NCI-H774 (cell line): ENCODE measurements at regions not wholly inside any gene's neighbourhood (a gene's known extent, or its start where the extent isn't known, plus 50 kb on each side); places are given as distances from the start of the nearest gene placed in this dataset.

Source experiments
- DNase-seq: peaks from one replicate; lab custom pipeline; 2025; lab: John Stamatoyannopoulos, UW

DNA sequence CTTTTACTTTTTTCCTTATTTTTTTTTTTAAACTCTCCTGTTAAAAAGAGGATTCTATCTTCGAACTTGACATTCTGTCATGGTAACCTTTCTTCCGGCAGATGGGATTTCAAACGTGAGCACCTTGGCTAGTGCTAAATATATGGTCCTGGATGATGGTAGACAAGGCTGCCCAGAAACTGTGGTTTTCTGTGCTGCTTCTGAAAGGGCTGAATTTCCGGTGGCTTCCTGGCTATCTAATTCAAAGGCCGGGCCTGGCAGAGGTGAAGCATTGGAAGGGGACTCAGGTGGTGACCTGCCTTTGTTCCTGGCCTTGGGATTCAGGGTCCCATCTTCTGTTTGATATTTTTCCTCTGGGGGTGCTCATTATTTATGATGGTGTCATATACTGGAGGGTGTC lies 118.6 kb upstream of the MYL2 start:
- DNase-seq, result no peak

GRCh38 chr12:111038077-111038476 lies 117.7 kb upstream of the MYL2 start:
- no peak for DNase-seq

DNA sequence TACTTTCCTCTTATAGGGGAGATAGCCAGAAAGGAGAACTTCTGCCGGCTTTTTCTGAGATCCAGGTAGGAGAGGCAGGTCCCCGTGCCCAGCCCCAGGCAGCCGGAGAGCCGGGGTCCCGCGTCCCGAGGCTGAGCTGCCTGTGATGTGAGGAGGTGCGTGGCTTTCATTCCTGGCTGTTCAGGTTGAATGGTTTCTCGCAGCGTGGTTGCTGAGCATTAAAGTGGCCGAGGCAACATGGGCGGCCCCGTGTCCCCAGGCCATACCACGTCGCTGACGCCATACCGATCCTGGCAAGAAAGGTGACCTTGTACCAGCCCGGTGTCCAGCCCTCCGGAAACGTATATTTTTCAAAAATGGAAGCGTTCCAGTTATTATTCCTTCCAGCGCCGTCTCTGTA lies 116.7 kb upstream of the MYL2 start:
- no peak for DNase-seq

DNA sequence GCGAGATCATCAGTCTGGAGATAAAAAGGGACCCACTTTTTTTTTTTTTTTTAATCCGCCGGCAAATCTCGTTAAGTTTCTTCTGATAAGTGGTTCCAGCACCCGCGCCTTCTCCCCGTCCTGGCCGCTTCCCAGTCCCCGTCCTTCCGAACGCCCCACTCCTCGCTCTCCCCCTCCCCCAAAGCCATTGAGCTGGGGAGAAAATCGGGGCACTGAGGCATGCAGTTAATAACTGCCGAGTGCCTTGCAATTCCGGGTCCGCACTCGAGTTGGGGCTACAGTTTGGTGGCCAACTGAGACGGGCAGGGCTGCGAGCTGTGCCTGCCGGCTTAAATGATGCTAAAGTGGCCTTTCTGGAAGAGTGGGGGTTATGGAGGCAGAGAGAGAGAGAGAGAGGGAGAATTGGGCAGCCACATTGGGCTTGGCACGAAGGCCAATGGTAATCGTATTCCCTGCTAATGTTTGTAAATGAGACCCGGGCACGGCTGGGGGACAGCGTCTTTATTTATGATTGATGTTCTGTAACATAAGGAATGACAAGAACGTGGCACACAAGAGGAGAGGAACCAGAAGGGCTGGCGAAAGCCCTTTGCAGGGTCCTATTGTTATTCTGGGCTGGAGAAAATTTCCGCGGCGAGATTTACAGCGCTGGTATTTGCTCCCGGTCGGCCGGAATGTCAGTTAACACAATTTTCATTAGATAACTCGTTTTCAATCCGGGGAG lies 115.4 kb upstream of the MYL2 start:
- DNase-seq, result no peak

DNA sequence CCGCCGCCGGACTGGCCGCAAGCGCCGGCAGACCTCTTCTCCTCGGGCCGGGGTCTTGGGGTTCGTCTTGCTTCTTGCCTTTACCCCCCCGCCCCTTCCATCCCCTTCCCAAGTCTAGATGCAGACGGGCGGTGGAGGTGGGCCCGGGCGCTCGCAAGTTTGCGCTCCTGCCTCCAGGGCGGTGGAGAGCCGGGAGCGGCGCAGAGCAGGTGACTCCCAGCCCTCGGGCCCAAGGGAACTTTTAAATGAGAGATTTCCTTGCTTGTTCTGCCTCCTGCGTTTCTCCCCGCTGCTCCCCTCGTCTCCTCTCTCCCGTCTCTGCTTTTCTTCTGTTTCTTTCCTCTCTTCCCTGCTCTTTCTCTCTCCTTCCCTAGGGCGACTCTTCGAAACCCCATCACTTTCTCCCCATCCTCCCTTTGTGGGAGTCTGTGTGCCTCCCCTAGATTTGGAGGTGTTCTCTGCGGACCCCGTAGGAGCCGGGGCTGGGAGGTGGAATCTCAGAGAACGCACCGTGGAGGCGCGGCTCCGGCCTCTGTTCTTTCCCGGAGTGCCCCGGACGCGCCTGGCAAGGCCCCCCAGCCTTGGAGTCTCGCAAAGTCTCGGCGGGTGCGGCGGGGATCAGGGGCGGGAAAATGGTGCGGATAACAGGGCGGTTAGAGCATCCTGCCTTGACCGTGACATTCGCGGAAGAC lies 114.7 kb upstream of the MYL2 start:
- no peak for DNase-seq

DNA sequence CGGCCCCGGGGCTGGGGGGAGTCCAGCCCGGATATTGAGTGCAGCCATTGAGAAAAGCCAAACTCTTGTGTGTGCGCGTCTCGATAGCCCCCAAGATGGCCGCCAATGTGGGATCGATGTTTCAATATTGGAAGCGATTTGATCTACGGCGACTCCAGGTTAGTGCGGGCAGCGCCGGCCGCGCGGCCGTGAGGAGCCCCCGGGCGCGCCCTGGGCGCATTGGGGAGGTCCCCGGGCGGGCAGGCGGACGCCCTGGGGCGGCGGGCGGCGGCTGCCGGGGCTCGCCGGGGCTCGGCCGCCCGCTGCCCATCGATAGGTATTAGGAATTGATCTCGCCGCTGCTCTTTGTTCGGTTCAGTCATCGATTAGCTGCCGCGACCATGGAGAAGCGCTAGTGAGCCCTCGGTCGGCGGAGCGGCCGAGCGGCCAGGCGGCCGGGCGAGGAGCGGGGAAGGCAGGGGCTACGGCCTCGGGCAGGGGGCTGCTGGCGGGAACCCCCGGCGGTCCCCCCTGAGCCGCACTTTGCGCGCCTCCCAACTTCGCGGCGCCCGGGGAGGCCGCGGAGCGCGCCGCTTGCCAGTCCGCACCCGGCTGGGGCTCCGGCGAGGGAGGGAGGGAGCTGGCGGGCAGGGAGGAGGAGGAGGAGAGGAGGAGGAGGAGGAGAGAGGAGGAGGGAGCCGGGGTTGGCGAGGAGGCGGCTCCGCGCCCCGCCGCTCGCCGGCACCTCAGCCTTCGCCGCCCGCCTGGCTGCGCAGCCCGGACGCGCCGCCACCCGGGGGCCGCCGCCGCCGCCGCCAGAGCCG lies 113.9 kb upstream of the MYL2 start, which contains the start of gene CUX2:
CUX2 (plus strand) TSS at position 83 of the 803 bp plus-strand sequence.
- no peak for DNase-seq

DNA sequence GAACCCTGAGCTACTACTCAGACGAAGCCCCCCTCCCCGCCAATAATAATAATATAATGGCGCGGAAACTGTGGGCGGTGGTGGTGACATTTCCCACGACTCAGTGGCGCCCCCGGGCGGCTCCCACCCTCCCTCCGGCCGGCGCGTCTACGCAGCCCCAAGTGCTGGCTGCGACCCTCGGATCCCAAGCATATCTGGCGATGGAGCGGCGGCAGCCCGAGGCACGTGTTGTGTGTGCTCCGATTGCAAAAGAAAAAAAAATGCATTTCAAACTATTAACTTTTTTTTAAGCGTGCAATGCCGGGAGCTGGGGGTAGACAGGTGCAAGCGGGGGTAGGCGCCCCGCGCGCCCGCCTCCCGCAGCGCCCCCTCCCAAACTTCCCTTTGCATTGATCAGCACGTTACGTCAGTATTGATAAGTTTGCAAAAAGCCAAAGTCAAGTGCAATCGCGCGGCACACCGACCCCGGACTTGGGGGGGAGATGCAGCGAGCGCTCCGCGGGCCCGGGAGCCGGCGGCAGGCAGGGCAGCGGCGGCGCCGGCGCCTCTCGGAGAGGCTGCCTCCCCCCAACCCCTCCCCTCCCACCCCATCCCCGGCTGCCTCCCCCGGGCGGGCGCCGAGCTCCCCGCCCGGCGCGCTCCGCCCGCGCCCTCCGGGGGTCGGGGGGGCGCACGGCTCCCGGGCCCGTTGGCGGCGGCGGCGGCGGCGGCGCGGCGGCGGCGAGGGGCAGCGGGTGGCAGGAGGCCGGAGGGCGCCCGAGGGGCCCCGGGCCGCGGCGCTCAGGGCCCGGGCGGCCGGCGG lies 113.1 kb upstream of the MYL2 start:
- DNase-seq, result no peak

GRCh38 chr12:111032591-111032919 lies 112.2 kb upstream of the MYL2 start:
- DNase-seq, result no peak

- no peak for DNase-seq
Observed at GRCh38 chr12:111031916-111032590, 111.7 kb upstream of the MYL2 start.

GRCh38 chr12:111030800-111031199 lies 110.4 kb upstream of the MYL2 start:
- no peak for DNase-seq

DNA sequence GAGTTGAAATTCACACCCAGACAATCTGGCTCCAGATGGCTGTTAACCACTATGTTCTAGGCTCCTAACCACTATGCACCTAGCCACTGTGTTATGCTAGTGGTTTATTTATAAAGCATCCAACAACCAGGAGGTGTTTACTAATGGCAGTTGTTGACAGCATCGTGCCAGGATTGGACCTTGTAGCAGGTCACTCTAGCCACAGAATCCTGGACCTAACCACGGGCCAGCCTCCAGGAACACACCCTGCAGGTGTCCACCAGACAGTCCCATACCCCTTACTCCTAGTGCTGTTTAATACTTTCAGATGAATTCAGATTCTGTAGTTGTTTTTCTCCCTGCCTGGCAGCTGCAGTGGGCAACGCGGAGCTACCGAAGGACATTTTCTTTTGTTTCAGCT lies 109.4 kb upstream of the MYL2 start:
- no peak for DNase-seq

- no peak for DNase-seq
Observed at GRCh38 chr12:111029305-111029704, 108.9 kb upstream of the MYL2 start.

DNA sequence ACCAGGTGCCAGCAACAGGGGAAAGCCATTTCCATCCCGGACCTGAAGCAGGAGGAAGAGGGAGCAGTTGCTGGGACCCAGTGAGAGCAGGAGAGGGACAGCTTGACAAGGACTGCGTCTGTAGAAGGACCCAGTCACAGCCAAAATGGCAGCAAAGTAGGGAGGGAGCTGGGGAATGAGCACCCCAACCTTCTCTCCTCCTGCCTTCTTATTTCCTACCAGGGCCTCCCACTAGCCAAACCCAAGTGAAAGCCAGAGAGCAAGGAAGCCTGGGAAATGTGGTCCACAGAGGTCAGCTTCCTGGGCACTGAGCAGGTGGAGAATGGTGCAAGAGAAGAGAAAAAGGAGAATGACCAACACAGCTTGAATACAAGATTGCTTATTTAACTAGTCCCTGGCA lies 108.5 kb upstream of the MYL2 start:
- DNase-seq, result no peak

DNA sequence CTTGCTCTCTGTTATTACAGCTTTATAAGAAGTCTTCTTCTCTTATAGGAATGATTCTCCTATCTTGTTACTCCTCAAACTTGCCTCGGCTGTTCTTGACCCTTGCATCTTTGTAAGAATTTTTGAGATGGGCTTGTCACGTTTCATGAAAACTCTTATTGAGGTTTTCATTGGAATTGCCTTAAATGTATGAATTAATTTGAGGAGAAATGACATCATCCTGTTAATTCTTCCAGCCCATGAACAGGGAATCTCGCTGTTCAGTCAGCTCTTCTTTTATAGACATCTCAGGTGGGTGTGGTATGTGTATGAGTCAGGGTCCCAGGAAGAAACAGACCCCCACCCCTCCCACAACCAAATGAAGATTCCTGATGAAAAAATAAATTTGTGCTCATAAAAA lies 107.1 kb upstream of the MYL2 start:
- no peak for DNase-seq

- DNase-seq, result no peak
Observed at GRCh38 chr12:111025792-111026430, 105.5 kb upstream of the MYL2 start.

GRCh38 chr12:111025301-111025700 lies 104.9 kb upstream of the MYL2 start:
- no peak for DNase-seq

DNA sequence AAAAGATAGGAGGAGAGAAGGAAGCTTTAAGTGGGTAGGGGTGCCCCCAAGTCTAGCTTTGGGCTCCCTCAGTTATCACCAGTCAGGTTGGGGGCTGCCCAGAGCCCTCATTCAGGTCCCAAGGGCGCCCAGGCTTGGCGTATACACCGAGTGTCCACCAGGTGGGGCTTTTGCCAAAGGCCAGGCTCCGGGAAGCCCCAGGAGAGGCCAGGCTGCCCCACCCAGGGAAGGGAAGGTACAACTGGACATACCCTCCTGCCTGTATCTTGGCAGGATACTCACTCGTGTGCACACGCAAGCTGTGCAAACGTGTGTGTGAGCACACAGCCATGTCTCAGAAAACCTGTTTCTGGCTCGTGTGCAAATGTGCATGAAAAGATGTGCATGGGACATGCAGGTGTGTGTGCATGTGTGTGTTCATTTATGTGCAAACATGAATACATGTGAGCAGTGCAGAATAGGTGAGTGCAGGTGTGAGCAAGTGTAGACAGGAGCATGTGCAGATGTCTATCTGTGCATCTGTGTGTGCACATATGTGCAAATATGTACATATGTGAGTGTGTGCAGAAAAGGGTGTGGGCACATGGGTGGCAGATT lies 103.9 kb upstream of the MYL2 start:
- DNase-seq, result peak; percentile 11

DNA sequence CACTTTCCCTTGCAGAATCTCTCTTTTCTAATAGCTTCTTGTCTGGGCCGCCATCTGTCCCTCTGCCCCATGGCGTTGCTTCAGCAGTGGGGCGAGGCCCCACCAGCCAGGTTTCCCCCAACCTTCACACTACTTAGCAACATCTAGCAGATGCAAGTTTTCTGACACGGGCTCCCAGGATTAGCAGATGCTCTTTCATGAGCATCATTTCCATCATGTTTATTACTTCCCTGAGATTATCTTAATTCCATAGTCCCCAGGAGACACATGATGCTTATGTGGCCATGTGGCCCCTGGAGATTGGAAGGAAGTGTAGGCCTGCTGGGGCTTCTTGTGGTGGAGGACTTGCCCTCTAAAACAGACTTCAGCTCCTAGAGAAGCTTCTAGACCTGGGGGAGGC lies 102.0 kb upstream of the MYL2 start:
- no peak for DNase-seq

DNA sequence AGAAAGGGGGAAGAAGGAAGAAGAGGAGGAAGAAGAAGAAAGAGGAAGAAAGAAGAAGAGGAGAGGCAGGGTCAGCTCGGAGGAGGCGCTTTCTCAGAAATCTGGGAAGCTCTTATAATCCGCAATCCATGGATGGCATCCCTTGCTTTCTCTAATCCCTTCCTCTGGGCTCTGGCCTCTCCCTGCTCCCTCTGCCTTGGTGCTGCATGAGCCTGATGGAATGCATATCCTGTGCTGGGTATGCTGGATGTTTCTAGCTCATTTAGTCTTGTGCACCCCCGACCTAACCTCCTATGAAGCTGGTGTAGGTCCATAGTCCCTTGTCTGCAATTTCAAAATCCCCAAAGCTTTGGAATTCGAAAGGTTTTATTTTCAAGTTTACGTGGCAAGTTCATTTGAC lies 94.2 kb upstream of the MYL2 start:
- no peak for DNase-seq

DNA sequence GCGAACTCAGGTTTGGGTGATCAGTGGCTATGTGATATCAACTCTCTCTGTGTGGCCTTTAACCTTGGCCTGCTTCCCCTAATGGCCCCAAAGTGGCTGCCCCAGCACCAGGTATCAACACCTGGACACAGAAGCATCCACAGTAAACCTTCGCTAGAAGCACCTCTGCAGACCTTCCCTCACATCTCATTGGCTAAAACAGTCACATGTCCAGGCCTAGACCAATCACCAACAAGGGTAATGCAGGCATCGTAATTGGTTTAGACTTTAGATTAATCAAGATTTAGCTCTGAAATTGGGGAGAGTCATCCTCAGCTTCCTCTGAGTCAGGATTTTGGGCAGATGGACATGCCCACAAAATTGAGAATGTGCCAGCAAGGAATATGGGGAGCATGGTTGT lies 92.5 kb upstream of the MYL2 start:
- no peak for DNase-seq
